Activated CD4-positive, alpha-beta T cell treated with anti-CD3 and anti-CD28 coated beads for 36 hours (primary cell): ENCODE measurements at regions not wholly inside any gene's neighbourhood (a gene's known extent, or its start where the extent isn't known, plus 50 kb on each side); places are given as distances from the start of the nearest gene placed in this dataset.

Source experiments
- ATAC-seq: fragments of 200-7000 bp; cut with Tn5 transposase; one replicate; pipeline ENCODE4 v1.10.0; 2021; ENCODE audit warnings: mild to moderate bottlenecking, moderate library complexity
- CTCF ChIA-PET: fragments of 350-600 bp; sonication (Branson Sonifier 250); formaldehyde crosslinking; loops from one replicate; lab custom pipeline; 2021; ENCODE audit warnings: antibody characterized with exemption; lab: Charles Lee
- POLR2A ChIA-PET: fragments of 350-600 bp; sonication (Branson Sonifier 250); formaldehyde crosslinking; loops from one replicate; lab custom pipeline; 2021; ENCODE audit warnings: antibody characterized with exemption, inconsistent platforms; lab: Charles Lee
- DNase-seq: peaks from one replicate; pipeline ENCODE4 v3.0.0-alpha.2; 2020
- H3K27ac Mint-ChIP-seq: one replicate; pipeline ENCODE4 v1.8.0; 2021; ENCODE audit warnings: mixed read lengths
- H3K27me3 Mint-ChIP-seq: one replicate; pipeline ENCODE4 v1.8.0; 2021; ENCODE audit warnings: mixed read lengths
- H3K36me3 Mint-ChIP-seq: one replicate; pipeline ENCODE4 v1.8.0; 2021; ENCODE audit warnings: low read depth, mixed read lengths
- H3K4me1 Mint-ChIP-seq: one replicate; pipeline ENCODE4 v1.8.0; 2021; ENCODE audit warnings: mixed read lengths
- H3K4me3 Mint-ChIP-seq: one replicate; pipeline ENCODE4 v1.8.0; 2021; ENCODE audit warnings: mild to moderate bottlenecking, moderate library complexity, mixed read lengths
- H3K9me3 Mint-ChIP-seq: one replicate; pipeline ENCODE4 v1.8.0; 2021; ENCODE audit warnings: low read depth, mixed read lengths
- intact Hi-C, 2 experiments: fragments of 100-400 bp; cut with DNase I in 1 of 2; cut with micrococcal nuclease in 1 of 2; formaldehyde crosslinking; loops; one replicate each; pipeline versions ENCODE4 v1.14.2 to v1.15.1; 2022 to 2024; cut with DNase I, micrococcal nuclease

GRCh38 chr10:107498983-107499382, 334.5 kb upstream of the SORCS1 start:
- H3K4me3 Mint-ChIP-seq, result no peak overlapping the region
- H3K4me1 Mint-ChIP-seq, result no peaks in the 10 kb centered on the region
- intact Hi-C loops, result no loop called here
- ChIA-PET POLR2A (no interaction called here), CTCF (no interaction called here)
- peaks cover 21% of the 10 kb centered on the region for H3K9me3 Mint-ChIP-seq
- H3K27ac Mint-ChIP-seq, result no peak overlapping the region
- no peaks in the 10 kb centered on the region for H3K27me3 Mint-ChIP-seq
- no peaks in the 10 kb centered on the region for H3K36me3 Mint-ChIP-seq
- DNase-seq (no peak), ATAC-seq (no peak)

- DNase-seq (no peak), ATAC-seq (no peak)
- H3K27me3 Mint-ChIP-seq, result no peaks in the 10 kb centered on the region
- H3K36me3 Mint-ChIP-seq, result no peaks in the 10 kb centered on the region
- POLR2A ChIA-PET, result no interaction called here
- intact Hi-C loops, result no loop called here
- H3K27ac Mint-ChIP-seq, result no peak overlapping the region
- peaks cover 17% of the 10 kb centered on the region for H3K9me3 Mint-ChIP-seq
- H3K4me1 Mint-ChIP-seq, result no peaks in the 10 kb centered on the region
- no peak overlapping the region for H3K4me3 Mint-ChIP-seq
- CTCF ChIA-PET, result interaction anchor here (0.6 kb wide), 1 partner anchor 636 kb away, joined by 3 read pairs; no protein-coding TSS in a partner anchor
Observed at GRCh38 chr10:107497024-107497423, 332.5 kb upstream of the SORCS1 start.

- ChIA-PET POLR2A (no interaction called here), CTCF (interaction anchor here (0.6 kb wide), 1 partner anchor 636 kb away, joined by 3 read pairs; no protein-coding TSS in a partner anchor)
- DNase-seq (no peak), ATAC-seq (no peak)
- H3K36me3 Mint-ChIP-seq, result no peaks in the 10 kb centered on the region
- H3K4me3 Mint-ChIP-seq, result no peak overlapping the region
- H3K27me3 Mint-ChIP-seq, result no peaks in the 10 kb centered on the region
- H3K9me3 Mint-ChIP-seq, result peaks cover 15% of the 10 kb centered on the region
- no peaks in the 10 kb centered on the region for H3K4me1 Mint-ChIP-seq
- H3K27ac Mint-ChIP-seq, result no peak overlapping the region
- intact Hi-C loops, result no loop called here
Observed at GRCh38 chr10:107496594-107496993, 332.1 kb upstream of the SORCS1 start.

GRCh38 chr10:107492389-107492788, 327.9 kb upstream of the SORCS1 start:
- ATAC-seq (no peak), DNase-seq (no peak)
- intact Hi-C loops, result no loop called here
- no peaks in the 10 kb centered on the region for H3K36me3 Mint-ChIP-seq
- ChIA-PET POLR2A (no interaction called here), CTCF (no interaction called here)
- H3K27me3 Mint-ChIP-seq, result no peaks in the 10 kb centered on the region
- H3K9me3 Mint-ChIP-seq, result peaks cover 9% of the 10 kb centered on the region
- H3K4me1 Mint-ChIP-seq, result no peaks in the 10 kb centered on the region
- H3K4me3 Mint-ChIP-seq, result no peak overlapping the region
- no peak overlapping the region for H3K27ac Mint-ChIP-seq

- Mint-ChIP-seq H3K4me3 (no peak overlapping the region), H3K9me3 (peaks cover 5% of the 10 kb centered on the region), H3K27ac (no peak overlapping the region)
Observed at GRCh38 chr10:107490389-107490788, 325.9 kb upstream of the SORCS1 start.

GRCh38 chr10:107487284-107487683, 322.8 kb upstream of the SORCS1 start:
- Mint-ChIP-seq H3K27me3 (no peaks in the 10 kb centered on the region), H3K4me3 (no peak overlapping the region), H3K36me3 (no peaks in the 10 kb centered on the region), H3K9me3 (peaks cover 4% of the 10 kb centered on the region), H3K4me1 (no peaks in the 10 kb centered on the region), H3K27ac (no peak overlapping the region)
- CTCF ChIA-PET, result no interaction called here
- intact Hi-C loops, result no loop called here
- DNase-seq (no peak), ATAC-seq (no peak)
- POLR2A ChIA-PET, result no interaction called here

More at GRCh38 chr10:107490389-107490788, 325.9 kb upstream of the SORCS1 start:
- ChIA-PET POLR2A (no interaction called here), CTCF (no interaction called here)
- no peaks in the 10 kb centered on the region for H3K36me3 Mint-ChIP-seq
- H3K27me3 Mint-ChIP-seq, result no peaks in the 10 kb centered on the region
- no peak for ATAC-seq
- H3K4me1 Mint-ChIP-seq, result no peaks in the 10 kb centered on the region
- DNase-seq, result no peak
- intact Hi-C loops, result no loop called here

GRCh38 chr10:107485019-107485418, 320.5 kb upstream of the SORCS1 start:
- Mint-ChIP-seq H3K9me3 (peaks cover 5% of the 10 kb centered on the region), H3K27ac (no peak overlapping the region), H3K36me3 (no peaks in the 10 kb centered on the region), H3K4me3 (no peak overlapping the region), H3K27me3 (no peaks in the 10 kb centered on the region), H3K4me1 (no peaks in the 10 kb centered on the region)
- DNase-seq (no peak), ATAC-seq (no peak)
- ChIA-PET POLR2A (no interaction called here), CTCF (no interaction called here)
- intact Hi-C loops, result no loop called here

- Mint-ChIP-seq H3K9me3 (peaks cover 7% of the 10 kb centered on the region), H3K4me3 (no peak overlapping the region), H3K4me1 (no peaks in the 10 kb centered on the region), H3K27ac (no peak overlapping the region), H3K36me3 (no peaks in the 10 kb centered on the region), H3K27me3 (no peaks in the 10 kb centered on the region)
- no peak for ATAC-seq
- CTCF ChIA-PET, result interaction anchor here (0.8 kb wide), 1 partner anchor 16 kb away, joined by 4 read pairs; no protein-coding TSS in a partner anchor
- intact Hi-C loops, result no loop called here
- POLR2A ChIA-PET, result interaction anchor here (0.5 kb wide), 1 partner anchor 295 kb away, joined by 6 read pairs; no protein-coding TSS in a partner anchor
- DNase-seq, result no peak
Observed at GRCh38 chr10:107481881-107482280, 317.4 kb upstream of the SORCS1 start.

- Mint-ChIP-seq H3K36me3 (no peaks in the 10 kb centered on the region), H3K27me3 (no peaks in the 10 kb centered on the region), H3K4me3 (no peak overlapping the region), H3K9me3 (peaks cover 7% of the 10 kb centered on the region), H3K4me1 (no peaks in the 10 kb centered on the region), H3K27ac (no peak overlapping the region)
- POLR2A ChIA-PET, result interaction anchor here (0.5 kb wide), 1 partner anchor 296 kb away, joined by 6 read pairs; no protein-coding TSS in a partner anchor
- intact Hi-C loops, result no loop called here
- CTCF ChIA-PET, result interaction anchor here (0.8 kb wide), 1 partner anchor 17 kb away, joined by 4 read pairs; no protein-coding TSS in a partner anchor
- ATAC-seq, result no peak
- DNase-seq, result no peak
Observed at GRCh38 chr10:107481224-107481623, 316.7 kb upstream of the SORCS1 start.

- no peak overlapping the region for H3K4me3 Mint-ChIP-seq
- no peaks in the 10 kb centered on the region for H3K4me1 Mint-ChIP-seq
- no peak for ATAC-seq
- H3K9me3 Mint-ChIP-seq, result peaks cover 7% of the 10 kb centered on the region
- ChIA-PET POLR2A (no interaction called here), CTCF (no interaction called here)
- H3K27me3 Mint-ChIP-seq, result no peaks in the 10 kb centered on the region
- no peak overlapping the region for H3K27ac Mint-ChIP-seq
- intact Hi-C loops, result no loop called here
- DNase-seq, result no peak
- no peaks in the 10 kb centered on the region for H3K36me3 Mint-ChIP-seq
Observed at GRCh38 chr10:107480781-107481180, 316.3 kb upstream of the SORCS1 start.

GRCh38 chr10:107477266-107477665, 312.8 kb upstream of the SORCS1 start:
- DNase-seq, result no peak
- no peak for ATAC-seq
- POLR2A ChIA-PET, result no interaction called here
- Mint-ChIP-seq H3K27me3 (no peaks in the 10 kb centered on the region), H3K4me1 (no peaks in the 10 kb centered on the region), H3K27ac (no peak overlapping the region), H3K4me3 (no peak overlapping the region), H3K9me3 (peaks cover 6% of the 10 kb centered on the region), H3K36me3 (no peaks in the 10 kb centered on the region)
- CTCF ChIA-PET, result interaction anchor here (0.6 kb wide), 1 partner anchor 304 kb away, joined by 4 read pairs; no protein-coding TSS in a partner anchor
- intact Hi-C loops, result no loop called here

GRCh38 chr10:107476408-107476807, 311.9 kb upstream of the SORCS1 start:
- intact Hi-C loops, result no loop called here
- CTCF ChIA-PET, result no interaction called here
- ATAC-seq (no peak), DNase-seq (no peak)
- H3K4me1 Mint-ChIP-seq, result no peaks in the 10 kb centered on the region
- POLR2A ChIA-PET, result no interaction called here
- H3K9me3 Mint-ChIP-seq, result peaks cover 6% of the 10 kb centered on the region
- no peaks in the 10 kb centered on the region for H3K36me3 Mint-ChIP-seq
- H3K4me3 Mint-ChIP-seq, result no peak overlapping the region
- no peaks in the 10 kb centered on the region for H3K27me3 Mint-ChIP-seq
- H3K27ac Mint-ChIP-seq, result no peak overlapping the region
